ENCODE measurements at regions not wholly inside any gene's neighbourhood (a gene's known extent, or its start where the extent isn't known, plus 50 kb on each side); places are given as distances from the start of the nearest gene placed in this dataset.

DNA sequence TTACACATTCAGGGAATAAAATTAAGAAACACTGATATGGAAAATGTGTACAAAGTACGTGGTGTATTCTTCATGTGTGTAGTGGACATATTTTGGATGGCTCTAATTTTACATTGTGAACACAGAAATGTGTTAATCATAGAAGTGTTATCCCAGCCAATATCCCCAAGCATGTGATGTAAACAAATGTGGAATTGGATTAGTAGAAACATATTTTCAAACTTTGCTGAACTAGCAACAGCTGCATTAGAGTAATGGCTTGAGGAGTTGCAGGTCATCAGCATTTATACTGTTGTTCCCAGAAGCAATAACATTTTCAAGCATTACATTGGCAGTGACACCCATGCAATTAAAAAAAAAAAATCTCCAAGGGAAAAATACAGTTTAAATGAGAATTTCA lies 600.6 kb downstream of the SLITRK1 start:
- no peak for DNase-seq (ENCODE audit: low spot score)

DNA sequence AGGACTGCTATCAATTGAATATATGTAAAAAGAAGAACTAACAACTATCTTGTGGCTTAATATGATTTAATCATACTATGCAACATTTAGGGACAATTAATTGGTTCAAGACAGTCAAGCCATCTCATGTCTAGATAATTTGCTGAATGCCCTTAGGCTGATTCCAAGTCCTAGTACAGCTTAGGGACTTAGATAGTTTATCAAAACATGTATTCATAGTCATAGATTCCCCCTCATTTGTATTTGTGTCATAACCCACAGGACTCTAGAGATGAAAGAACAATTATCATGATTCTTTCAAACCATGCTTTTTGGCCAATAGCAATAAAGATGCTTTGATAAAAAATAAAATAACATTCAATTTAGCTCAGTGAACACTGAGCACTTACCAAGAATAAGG lies 607.6 kb downstream of the SLITRK1 start:
- intact Hi-C loops (cut with DNase I), result no loop called here
- DNase-seq (ENCODE audit: low spot score), result no peak

More for the DNA sequence above, 600.6 kb downstream of the SLITRK1 start:
- intact Hi-C loops (cut with DNase I), result no loop called here

DNA sequence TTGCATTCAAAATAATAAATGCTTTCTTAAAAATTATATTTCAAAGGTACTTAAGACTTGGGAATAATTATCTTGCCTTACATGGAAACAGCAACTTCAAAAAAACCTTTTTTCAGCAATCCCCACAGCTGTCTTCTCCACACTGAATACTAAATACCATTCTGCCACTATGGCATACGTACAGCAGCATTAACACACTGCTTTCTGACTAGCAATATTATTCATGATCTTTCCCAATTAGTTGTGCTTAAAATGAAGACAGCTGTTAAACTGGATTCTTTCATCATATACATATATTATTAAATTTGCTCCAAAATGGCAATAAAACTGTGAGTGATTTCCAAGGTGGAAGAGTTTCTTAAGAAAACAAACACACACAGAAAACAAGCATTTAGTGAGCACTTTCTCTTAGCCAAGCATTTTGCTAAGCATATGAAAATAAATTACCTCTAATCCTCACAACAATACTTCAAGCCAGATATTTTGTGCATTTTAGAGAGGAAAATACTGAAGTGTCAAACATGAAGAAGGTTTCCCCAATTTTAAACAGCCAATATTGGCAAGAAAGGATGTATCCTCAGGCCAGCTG lies 609.5 kb downstream of the SLITRK1 start:
- no peak for DNase-seq (ENCODE audit: low spot score)
- intact Hi-C loops (cut with DNase I), result no loop called here

- intact Hi-C loops (cut with DNase I), result no loop called here
- no peak for DNase-seq (ENCODE audit: low spot score)
Observed at GRCh38 chr13:83272076-83272475, 610.2 kb downstream of the SLITRK1 start.

- intact Hi-C loops (cut with DNase I), result no loop called here
Observed at GRCh38 chr13:83265279-83265678, 617.0 kb downstream of the SLITRK1 start.

DNA sequence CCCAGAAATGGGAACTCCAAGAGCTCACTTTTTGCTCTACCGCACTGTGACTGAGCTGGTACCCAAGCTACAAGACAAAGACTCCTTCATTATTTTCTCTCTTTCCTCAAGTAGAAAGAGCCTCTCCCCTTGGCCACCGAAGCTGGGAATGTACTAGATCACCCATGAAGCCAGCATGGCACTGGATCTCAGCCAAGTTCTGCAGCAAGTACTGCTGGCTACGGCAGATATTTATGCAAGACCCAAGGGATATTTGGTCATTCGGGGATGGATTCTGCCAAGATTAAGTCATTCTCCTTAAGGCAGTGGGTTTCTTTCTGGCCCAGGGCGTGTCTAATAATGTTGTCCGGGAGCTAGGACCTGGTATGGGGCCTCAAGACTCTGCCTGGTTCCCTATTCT lies 633.5 kb downstream of the SLITRK1 start:
- intact Hi-C loops (cut with DNase I), result no loop called here
- no peak for DNase-seq (ENCODE audit: low spot score)

More at GRCh38 chr13:83265279-83265678, 617.0 kb downstream of the SLITRK1 start:
- no peak for DNase-seq (ENCODE audit: low spot score)

DNA sequence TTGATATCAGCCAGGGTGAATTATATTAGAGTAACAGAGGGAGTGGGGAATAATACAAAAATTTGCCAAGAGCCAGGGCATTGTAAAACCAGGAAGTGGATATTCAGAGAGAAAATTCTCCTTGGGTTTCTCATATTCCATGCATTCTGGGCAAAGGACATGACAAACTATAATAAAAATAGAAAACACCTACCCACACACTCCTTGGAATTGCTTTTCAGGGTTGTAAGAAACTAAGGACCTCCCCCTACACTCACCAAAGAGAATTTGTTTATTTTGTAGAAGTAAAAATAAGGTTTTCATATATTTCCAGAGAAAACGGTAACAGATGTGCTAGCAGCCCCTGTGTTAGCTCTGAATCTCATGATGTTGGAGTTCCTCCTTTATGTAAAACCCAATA lies 649.6 kb downstream of the SLITRK1 start:
- intact Hi-C loops (cut with DNase I), result no loop called here
- no peak for DNase-seq (ENCODE audit: low spot score)

DNA sequence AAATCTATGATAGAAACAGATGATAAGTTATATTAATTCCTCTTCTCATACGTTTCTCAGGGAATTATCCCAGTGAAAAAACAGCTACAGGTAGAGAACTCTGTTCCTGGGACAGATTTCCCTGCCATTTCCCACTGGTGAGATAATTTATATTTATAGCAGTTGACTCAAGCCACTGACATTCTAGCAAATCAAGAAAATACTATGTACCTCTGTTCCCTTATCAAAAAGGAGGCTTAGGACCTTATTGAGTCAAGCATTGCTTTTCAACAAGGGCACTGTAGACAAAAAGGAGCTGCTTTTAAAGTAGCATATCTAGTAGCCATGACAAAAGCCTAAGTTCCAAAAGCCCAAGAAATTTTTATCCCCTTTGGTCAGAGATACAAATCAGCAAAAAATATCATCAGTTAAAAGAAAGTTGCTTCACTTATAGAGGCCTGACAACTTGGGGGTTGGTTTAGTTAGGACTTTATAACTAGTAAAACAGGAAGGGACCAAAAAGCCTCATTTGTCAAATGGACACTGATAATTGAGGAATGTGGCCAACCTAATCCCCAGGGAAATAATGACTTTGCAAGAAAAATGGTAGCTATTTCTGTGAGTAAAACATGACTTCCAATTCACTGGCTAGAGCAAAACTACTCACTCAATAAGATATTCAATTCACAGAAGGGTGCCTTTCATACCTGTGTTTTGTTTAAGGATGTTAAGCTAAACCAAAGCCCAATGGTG lies 652.5 kb downstream of the SLITRK1 start:
- intact Hi-C loops (cut with DNase I), result no loop called here
- no peak for DNase-seq (ENCODE audit: low spot score)

DNA sequence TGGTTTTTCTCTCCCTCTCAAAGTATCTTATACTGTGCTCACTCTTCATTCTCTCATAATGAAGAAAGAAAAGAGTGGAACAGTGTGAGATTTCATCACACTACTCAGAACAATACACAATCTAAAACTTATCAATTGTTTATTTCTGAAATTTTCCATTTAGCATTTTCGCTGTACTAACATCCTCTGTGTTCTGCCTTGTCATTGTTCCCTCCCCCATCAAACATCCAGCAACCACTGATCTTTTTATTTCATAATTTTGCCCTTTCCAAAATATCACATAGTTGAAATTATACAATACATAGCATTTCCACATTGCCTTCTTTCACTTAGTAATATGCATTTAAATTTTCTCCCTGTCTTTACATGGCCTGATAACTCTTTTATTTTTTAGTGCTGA lies 658.7 kb downstream of the SLITRK1 start:
- intact Hi-C loops (cut with DNase I), result no loop called here
- no peak for DNase-seq (ENCODE audit: low spot score)

DNA sequence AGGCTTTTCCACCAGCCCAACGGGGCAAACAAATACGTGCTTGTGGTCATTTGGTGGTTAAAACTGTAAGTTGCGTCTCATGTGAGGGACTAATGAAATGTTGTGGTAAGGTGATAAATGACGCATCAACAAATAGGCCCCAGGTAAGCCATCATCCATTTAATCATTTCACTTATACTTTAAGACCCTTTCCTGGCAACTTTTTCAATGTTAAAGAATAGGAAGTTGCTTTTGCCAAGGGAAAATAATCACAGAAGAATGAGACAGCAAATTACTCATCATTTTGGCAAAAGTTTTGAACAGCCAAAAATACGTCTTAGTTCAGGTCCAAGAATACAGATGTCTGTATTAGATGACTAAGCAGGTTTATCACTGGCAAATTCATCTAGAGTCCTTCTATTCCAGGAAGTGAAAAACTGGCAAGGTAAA lies 660.4 kb downstream of the SLITRK1 start:
- intact Hi-C loops (cut with DNase I), result no loop called here
- DNase-seq (ENCODE audit: low spot score), result no peak

GRCh38 chr13:83221256-83221655 lies 661.0 kb downstream of the SLITRK1 start:
- DNase-seq (ENCODE audit: low spot score), result no peak
- intact Hi-C loops (cut with DNase I), result no loop called here

DNA sequence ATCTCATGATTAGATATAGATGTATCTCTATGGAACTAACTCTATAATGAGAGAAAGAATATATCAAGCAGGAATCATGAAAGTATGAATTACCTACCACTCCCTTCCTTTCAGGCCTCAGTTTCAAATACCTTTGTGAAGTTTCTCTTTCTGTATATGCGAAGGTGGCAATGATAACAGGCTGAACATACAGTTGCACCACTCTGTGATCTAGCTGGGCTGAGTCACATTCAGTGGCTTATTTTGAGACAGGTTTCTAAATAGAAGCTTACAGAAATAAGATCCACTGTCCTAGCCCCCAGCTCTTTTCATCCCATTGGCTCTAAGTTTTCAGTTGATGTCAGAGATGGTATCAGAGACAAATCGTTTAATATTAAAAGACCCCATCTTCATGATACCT lies 662.0 kb downstream of the SLITRK1 start:
- intact Hi-C loops (cut with DNase I), result no loop called here
- no peak for DNase-seq (ENCODE audit: low spot score)

- intact Hi-C loops (cut with DNase I), result no loop called here
- no peak for DNase-seq (ENCODE audit: low spot score)
Observed at GRCh38 chr13:83219832-83220231, 662.4 kb downstream of the SLITRK1 start.

DNA sequence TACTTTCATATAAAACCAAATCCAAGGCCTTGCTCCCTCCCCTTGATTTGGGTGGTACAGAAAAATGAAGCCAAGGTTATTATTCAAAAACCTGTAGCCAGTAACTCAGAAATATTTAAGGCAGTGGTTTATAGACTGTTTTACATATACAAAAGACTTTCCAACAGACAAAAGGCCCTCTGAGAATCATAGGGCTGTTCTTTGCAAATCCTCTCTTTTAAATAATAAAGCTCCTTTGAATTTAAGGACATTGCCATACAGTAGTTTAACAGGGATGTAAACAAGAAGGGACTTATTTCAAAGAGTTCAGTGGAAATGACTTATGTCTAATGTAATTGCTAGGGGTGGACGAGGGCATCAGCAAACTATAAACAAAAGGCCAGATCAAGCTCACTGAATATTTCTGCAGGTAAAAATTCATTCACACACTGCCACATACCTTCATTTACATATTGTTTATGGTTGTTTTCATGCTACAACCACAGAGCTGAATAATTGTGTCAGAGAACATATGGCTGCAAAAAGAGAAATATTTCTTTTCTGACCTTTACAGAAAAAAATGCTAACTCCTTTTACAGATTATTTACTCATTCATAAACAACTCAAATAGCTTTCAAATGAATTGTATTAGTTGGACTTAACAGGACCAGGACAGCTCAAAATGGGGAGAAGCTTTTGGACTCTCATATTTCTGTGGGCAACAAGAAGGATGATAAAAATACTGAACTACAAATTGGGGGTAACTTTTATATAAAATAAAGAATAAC lies 665.6 kb downstream of the SLITRK1 start:
- no peak for DNase-seq (ENCODE audit: low spot score)
- intact Hi-C loops (cut with DNase I), result no loop called here

- intact Hi-C loops (cut with DNase I), result no loop called here
- no peak for DNase-seq (ENCODE audit: low spot score)
Observed at GRCh38 chr13:83215627-83216026, 666.6 kb downstream of the SLITRK1 start.

DNA sequence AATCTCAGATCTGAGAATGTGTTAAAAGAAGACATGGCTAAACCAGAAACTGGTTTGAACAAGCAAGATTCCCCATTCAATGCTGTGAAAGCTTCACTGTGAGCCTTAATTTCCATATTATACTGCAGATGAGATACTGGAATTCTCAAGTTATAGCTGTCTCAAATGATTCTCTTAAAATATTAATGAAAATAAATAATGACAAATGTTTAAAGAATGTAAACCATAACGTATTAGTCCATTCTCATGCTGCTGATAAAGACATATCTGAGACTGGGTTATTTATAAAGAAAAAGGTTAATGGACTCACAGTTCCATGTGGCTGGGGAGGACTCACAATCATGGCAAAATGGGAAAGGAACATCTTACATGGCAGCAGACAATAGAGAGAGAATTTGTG lies 667.8 kb downstream of the SLITRK1 start:
- intact Hi-C loops (cut with DNase I), result no loop called here

GRCh38 chr13:83211301-83211700 lies 671.0 kb downstream of the SLITRK1 start:
- intact Hi-C loops (cut with DNase I), result no loop called here
- no peak for DNase-seq (ENCODE audit: low spot score)

More for the DNA sequence above, 667.8 kb downstream of the SLITRK1 start:
- no peak for DNase-seq (ENCODE audit: low spot score)

DNA sequence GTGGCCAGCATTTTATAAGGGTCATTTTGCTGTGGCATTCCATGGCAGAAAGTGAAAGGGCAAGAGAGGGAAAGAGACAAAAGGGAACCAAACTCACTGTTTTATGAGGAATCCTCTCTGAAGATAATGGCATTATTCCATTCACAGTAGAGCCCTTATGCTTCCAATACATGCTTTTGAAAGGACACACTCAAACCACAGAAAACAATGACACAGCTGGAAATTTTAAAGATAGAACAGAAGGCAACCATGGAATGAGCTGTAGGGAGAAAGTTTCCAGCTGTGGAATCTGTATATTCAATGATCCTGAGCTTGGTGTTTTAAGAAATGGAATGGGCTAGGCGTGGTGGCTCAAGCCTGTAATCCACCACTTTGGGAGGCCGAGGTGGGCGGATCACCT lies 677.4 kb downstream of the SLITRK1 start:
- intact Hi-C loops (cut with DNase I), result no loop called here

DNA sequence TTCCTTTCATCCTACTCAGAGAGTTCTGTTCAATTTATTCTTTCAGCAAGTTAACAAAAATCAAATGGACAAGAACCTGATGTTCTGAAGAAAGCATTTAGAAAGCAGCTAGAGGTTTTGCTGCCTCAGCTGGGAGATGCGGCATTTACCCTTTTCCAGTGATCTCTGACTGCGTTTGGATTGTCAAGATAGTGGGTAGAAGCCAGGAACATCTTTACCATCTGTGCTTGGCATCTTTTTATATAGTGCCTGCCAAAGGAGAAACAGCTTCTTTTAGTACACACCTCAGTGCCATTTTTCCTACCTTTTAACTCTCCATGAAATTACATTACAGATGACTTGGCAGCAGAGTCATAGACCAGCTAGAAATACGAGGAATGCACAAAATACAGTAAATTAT lies 680.8 kb downstream of the SLITRK1 start:
- DNase-seq (ENCODE audit: low spot score), result no peak
- intact Hi-C loops (cut with DNase I), result no loop called here

More for the DNA sequence above, 677.4 kb downstream of the SLITRK1 start:
- no peak for DNase-seq (ENCODE audit: low spot score)

GRCh38 chr13:83197316-83197715 lies 685.0 kb downstream of the SLITRK1 start:
- DNase-seq (ENCODE audit: low spot score), result no peak

GRCh38 chr13:83190020-83190419 lies 692.3 kb downstream of the SLITRK1 start:
- intact Hi-C loops (cut with DNase I), result no loop called here
- DNase-seq (ENCODE audit: low spot score), result no peak

More at GRCh38 chr13:83197316-83197715, 685.0 kb downstream of the SLITRK1 start:
- intact Hi-C loops (cut with DNase I), result no loop called here
